Activated CD8-positive, alpha-beta memory T cell treated with anti-CD3 and anti-CD28 coated beads for 48 hours (primary cell): ENCODE measurements at regions not wholly inside any gene's neighbourhood (a gene's known extent, or its start where the extent isn't known, plus 50 kb on each side); places are given as distances from the start of the nearest gene placed in this dataset.

Source experiments
- DNase-seq, 3 experiments: peaks; one replicate each; pipeline ENCODE4 v3.0.0-alpha.2; 2020; ENCODE audit warnings: low read depth in 2 of 3, low spot score in 2 of 3

- no peak for DNase-seq
These were observed 408.2 kb downstream of the TSN start for GRCh38 chr2:122163617-122164016.

- no peak for DNase-seq
These were observed 409.5 kb downstream of the TSN start for GRCh38 chr2:122164964-122165363.

GRCh38 chr2:122166820-122167219 lies 411.4 kb downstream of the TSN start:
- no peak for DNase-seq

- no peak for DNase-seq
These were observed 412.1 kb downstream of the TSN start for GRCh38 chr2:122167515-122167914.

GRCh38 chr2:122168799-122169198 lies 413.3 kb downstream of the TSN start:
- no peak for DNase-seq

GRCh38 chr2:122172812-122173211 lies 417.4 kb downstream of the TSN start:
- DNase-seq: no peak

GRCh38 chr2:122174061-122174460 lies 418.6 kb downstream of the TSN start:
- DNase-seq: no peak

GRCh38 chr2:122179492-122180165 lies 424.2 kb downstream of the TSN start:
- no peak for DNase-seq

- DNase-seq: no peak
These were observed 425.5 kb downstream of the TSN start for GRCh38 chr2:122180972-122181371.

GRCh38 chr2:122182616-122183355 lies 427.3 kb downstream of the TSN start:
- DNase-seq: no peak

- no peak for DNase-seq
These were observed 428.4 kb downstream of the TSN start for GRCh38 chr2:122183890-122184289.

- no peak for DNase-seq
These were observed 431.3 kb downstream of the TSN start for GRCh38 chr2:122186761-122187222.

- DNase-seq: no peak
These were observed 435.9 kb downstream of the TSN start for GRCh38 chr2:122191331-122191730.

GRCh38 chr2:122193622-122194021 lies 438.2 kb downstream of the TSN start:
- DNase-seq: no peak

- no peak for DNase-seq
These were observed 439.1 kb downstream of the TSN start for GRCh38 chr2:122194546-122194945.

GRCh38 chr2:122203523-122203922 lies 448.1 kb downstream of the TSN start:
- DNase-seq: no peak

GRCh38 chr2:122205641-122206040 lies 450.2 kb downstream of the TSN start:
- DNase-seq: no peak

- DNase-seq: no peak
These were observed 450.6 kb downstream of the TSN start for GRCh38 chr2:122206101-122206500.

GRCh38 chr2:122209377-122209776 lies 453.9 kb downstream of the TSN start:
- no peak for DNase-seq

- no peak for DNase-seq
These were observed 454.6 kb downstream of the TSN start for GRCh38 chr2:122210065-122210464.

GRCh38 chr2:122210898-122211856 lies 455.7 kb downstream of the TSN start:
- DNase-seq: no peak

- no peak for DNase-seq
These were observed 457.9 kb downstream of the TSN start for GRCh38 chr2:122213312-122213711.
